Upper lobe of left lung (tissue), 6 donors: ENCODE measurements at regions not wholly inside any gene's neighbourhood (a gene's known extent, or its start where the extent isn't known, plus 50 kb on each side); places are given as distances from the start of the nearest gene placed in this dataset.

Experiments
- ATAC-seq, 2 donors: fragments of 200-7000 bp; cut with Tn5 transposase; one replicate each; pipeline ENCODE4 v1.9.1; 2022; ENCODE audit warnings: mild to moderate bottlenecking in 2 of 2, moderate library complexity in 2 of 2; ENCODE audit not compliant: low FRiP score in 2 of 2
- DNase-seq, 2 donors: peaks; one replicate each; pipeline ENCODE4 v3.0.0-alpha.2; 2019 to 2020
- H3K27ac ChIP-seq, 4 donors: fragments of 200-600 bp; sonication (generic); one replicate each; pipeline ENCODE4 v1.5.1; 2016 to 2019
- H3K27me3 ChIP-seq, 4 donors: fragments of 200-600 bp; sonication (generic); one replicate each; pipeline ENCODE4 v1.5.1; 2017 to 2019
- H3K36me3 ChIP-seq, 4 donors: fragments of 200-600 bp; sonication (generic); one replicate each; pipeline ENCODE4 v1.5.1; 2016 to 2019
- H3K4me1 ChIP-seq, 4 donors: fragments of 200-600 bp; sonication (generic); one replicate each; pipeline ENCODE4 v1.5.1; 2018 to 2019
- H3K4me3 ChIP-seq, 4 donors: fragments of 200-600 bp; sonication (generic); one replicate each; pipeline ENCODE4 v1.5.1; 2017 to 2019; ENCODE audit warnings: mild to moderate bottlenecking in 2 of 4, moderate library complexity in 1 of 4
- H3K9me3 ChIP-seq, 4 donors: fragments of 200-600 bp; sonication (generic); one replicate each; pipeline ENCODE4 v1.5.1; 2018 to 2019
- CTCF ChIP-seq, 6 experiments: fragments of 450-650 bp in 4 of 6; fragments of 200-600 bp in 2 of 6; sonication (generic) in 2 of 6; IDR thresholded peaks; one replicate each; pipeline ENCODE4 v1.5.1; 2016 to 2019; ENCODE audit warnings: antibody characterized with exemption in 6 of 6
- EP300 ChIP-seq, 4 donors: sonication (generic); formaldehyde crosslinking; IDR thresholded peaks; one replicate each; pipeline ENCODE4 v1.5.1; 2017; ENCODE audit warnings: antibody characterized with exemption in 4 of 4, control low read depth in 2 of 4
- POLR2A ChIP-seq, 4 donors: fragments of 450-650 bp; IDR thresholded peaks; one replicate each; pipeline ENCODE4 v1.5.1; 2016 to 2017; ENCODE audit warnings: antibody characterized with exemption in 4 of 4, mild to moderate bottlenecking in 2 of 4
- POLR2AphosphoS5 ChIP-seq, 2 donors: sonication (generic); formaldehyde crosslinking; IDR thresholded peaks; one replicate each; pipeline ENCODE4 v1.5.1; 2017; ENCODE audit warnings: antibody characterized with exemption in 2 of 2
- WGBS, 2 donors: methylation state at CpG; one replicate each; pipeline ENCODE4 v1.1.5; 2017 to 2018; 5-methylcytosine and 5-hydroxymethylcytosine counted together
- donor health status: DM: no; HTN: no; CAD: no; lungs with moderate emphysema.
- donor health status: DM: no; HTN: yes; CAD: no; lungs with severe emphysema.

- ATAC-seq (no peak), DNase-seq (no peak)
- H3K4me1 ChIP-seq, result no peaks in the 10 kb centered on the region
- no peaks in the 10 kb centered on the region for H3K9me3 ChIP-seq
- H3K4me3 ChIP-seq, result no peak overlapping the region
- 63 to 72% methylated on average over 7 of the region's 7 CpGs for WGBS, 2 donors
- TF ChIP-seq EP300 (IDR thresholded peaks at IDR 0.05) (no peak), POLR2A (IDR thresholded peaks at IDR 0.05) (no peak), CTCF (IDR thresholded peaks at IDR 0.05) (no peak), POLR2AphosphoS5 (IDR thresholded peaks at IDR 0.05) (no peak)
- no peaks in the 10 kb centered on the region for H3K27me3 ChIP-seq
- no peak overlapping the region for H3K27ac ChIP-seq
- H3K36me3 ChIP-seq, result no peaks in the 10 kb centered on the region
Measured at GRCh38 chr22:48422900-48423480, 1404.7 kb downstream of the BRD1 start.

- WGBS, 2 donors, result 93 to 96% methylated on average over 10 of the region's 10 CpGs
- no peak for DNase-seq
- TF ChIP-seq POLR2A (IDR thresholded peaks at IDR 0.05), result no peak
- no peak for TF ChIP-seq EP300 (IDR thresholded peaks at IDR 0.05)
- no peak for TF ChIP-seq CTCF (IDR thresholded peaks at IDR 0.05)
- no peak for TF ChIP-seq POLR2AphosphoS5 (IDR thresholded peaks at IDR 0.05)
- Histone ChIP-seq H3K27ac (no peak overlapping the region), H3K36me3 (no peaks in the 10 kb centered on the region), H3K27me3 (no peaks in the 10 kb centered on the region), H3K9me3 (no peaks in the 10 kb centered on the region), H3K4me3 (no peak overlapping the region), H3K4me1 (no peaks in the 10 kb centered on the region)
- ATAC-seq, result no peak
Measured at GRCh38 chr22:48418831-48419230, 1408.8 kb downstream of the BRD1 start.

GRCh38 chr22:48417225-48418070 lies 1410.2 kb downstream of the BRD1 start:
- no peaks in the 10 kb centered on the region for H3K9me3 ChIP-seq
- DNase-seq (peak in 1 of 2 donors; percentile 55), ATAC-seq (peak in 1 of 2 donors; percentile 27)
- no peaks in the 10 kb centered on the region for H3K36me3 ChIP-seq
- no peaks in the 10 kb centered on the region for H3K4me1 ChIP-seq
- H3K27ac ChIP-seq, result no peak overlapping the region
- WGBS, 2 donors, result 85 to 88% methylated on average over 5 to 24 of the region's 24 CpGs
- no peak overlapping the region for H3K4me3 ChIP-seq
- no peak for TF ChIP-seq POLR2AphosphoS5 (IDR thresholded peaks at IDR 0.05)
- no peak for TF ChIP-seq CTCF (IDR thresholded peaks at IDR 0.05)
- no peak for TF ChIP-seq EP300 (IDR thresholded peaks at IDR 0.05)
- TF ChIP-seq POLR2A (IDR thresholded peaks at IDR 0.05), result no peak
- H3K27me3 ChIP-seq, result no peaks in the 10 kb centered on the region

GRCh38 chr22:48416396-48417224 lies 1411.1 kb downstream of the BRD1 start:
- ATAC-seq (no peak), DNase-seq (no peak)
- Histone ChIP-seq H3K36me3 (no peaks in the 10 kb centered on the region), H3K27me3 (no peaks in the 10 kb centered on the region), H3K4me3 (no peak overlapping the region), H3K9me3 (no peaks in the 10 kb centered on the region), H3K4me1 (no peaks in the 10 kb centered on the region), H3K27ac (no peak overlapping the region)
- 44 to 49% methylated on average over 16 of the region's 16 CpGs for WGBS, 2 donors
- no peak for TF ChIP-seq CTCF (IDR thresholded peaks at IDR 0.05)
- TF ChIP-seq POLR2AphosphoS5 (IDR thresholded peaks at IDR 0.05), result no peak
- TF ChIP-seq POLR2A (IDR thresholded peaks at IDR 0.05), result no peak
- no peak for TF ChIP-seq EP300 (IDR thresholded peaks at IDR 0.05)
